ENCODE measurements at regions not wholly inside any gene's neighbourhood (a gene's known extent, or its start where the extent isn't known, plus 50 kb on each side); places are given as distances from the start of the nearest gene placed in this dataset.

GRCh38 chr2:138155304-138155703 is 191.0 kb downstream of the HNMT start:
- TF ChIP-seq TAF1 (IDR thresholded peaks at IDR 0.05; ENCODE audit: low read depth) (no peak), CEBPB (IDR thresholded peaks at IDR 0.05) (no peak), NFIC (IDR thresholded peaks at IDR 0.05) (no peak), YY1 (IDR thresholded peaks at IDR 0.05; ENCODE audit: low read depth) (no peak), FOXM1 (IDR thresholded peaks at IDR 0.05; ENCODE audit: borderline replicate concordance, low read depth) (no peak), TEAD4 (IDR thresholded peaks at IDR 0.05) (no peak), RAD21 (IDR thresholded peaks at IDR 0.05; ENCODE audit: low read depth) (no peak), EP300 (IDR thresholded peaks at IDR 0.05; ENCODE audit: borderline replicate concordance) (no peak), ZBTB7A (IDR thresholded peaks at IDR 0.05; ENCODE audit: low read depth) (no peak), TCF12 (IDR thresholded peaks at IDR 0.05; ENCODE audit: low read depth) (no peak), CREB1 (IDR thresholded peaks at IDR 0.05; ENCODE audit: low read depth) (no peak)
- TF ChIP-seq, protein P1, sequence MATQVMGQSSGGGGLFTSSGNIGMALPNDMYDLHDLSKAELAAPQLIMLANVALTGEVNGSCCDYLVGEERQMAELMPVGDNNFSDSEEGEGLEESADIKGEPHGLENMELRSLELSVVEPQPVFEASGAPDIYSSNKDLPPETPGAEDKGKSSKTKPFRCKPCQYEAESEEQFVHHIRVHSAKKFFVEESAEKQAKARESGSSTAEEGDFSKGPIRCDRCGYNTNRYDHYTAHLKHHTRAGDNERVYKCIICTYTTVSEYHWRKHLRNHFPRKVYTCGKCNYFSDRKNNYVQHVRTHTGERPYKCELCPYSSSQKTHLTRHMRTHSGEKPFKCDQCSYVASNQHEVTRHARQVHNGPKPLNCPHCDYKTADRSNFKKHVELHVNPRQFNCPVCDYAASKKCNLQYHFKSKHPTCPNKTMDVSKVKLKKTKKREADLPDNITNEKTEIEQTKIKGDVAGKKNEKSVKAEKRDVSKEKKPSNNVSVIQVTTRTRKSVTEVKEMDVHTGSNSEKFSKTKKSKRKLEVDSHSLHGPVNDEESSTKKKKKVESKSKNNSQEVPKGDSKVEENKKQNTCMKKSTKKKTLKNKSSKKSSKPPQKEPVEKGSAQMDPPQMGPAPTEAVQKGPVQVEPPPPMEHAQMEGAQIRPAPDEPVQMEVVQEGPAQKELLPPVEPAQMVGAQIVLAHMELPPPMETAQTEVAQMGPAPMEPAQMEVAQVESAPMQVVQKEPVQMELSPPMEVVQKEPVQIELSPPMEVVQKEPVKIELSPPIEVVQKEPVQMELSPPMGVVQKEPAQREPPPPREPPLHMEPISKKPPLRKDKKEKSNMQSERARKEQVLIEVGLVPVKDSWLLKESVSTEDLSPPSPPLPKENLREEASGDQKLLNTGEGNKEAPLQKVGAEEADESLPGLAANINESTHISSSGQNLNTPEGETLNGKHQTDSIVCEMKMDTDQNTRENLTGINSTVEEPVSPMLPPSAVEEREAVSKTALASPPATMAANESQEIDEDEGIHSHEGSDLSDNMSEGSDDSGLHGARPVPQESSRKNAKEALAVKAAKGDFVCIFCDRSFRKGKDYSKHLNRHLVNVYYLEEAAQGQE (IDR thresholded peaks at IDR 0.05; ENCODE audit: low read depth): no peak
- TF ChIP-seq, protein P2, sequence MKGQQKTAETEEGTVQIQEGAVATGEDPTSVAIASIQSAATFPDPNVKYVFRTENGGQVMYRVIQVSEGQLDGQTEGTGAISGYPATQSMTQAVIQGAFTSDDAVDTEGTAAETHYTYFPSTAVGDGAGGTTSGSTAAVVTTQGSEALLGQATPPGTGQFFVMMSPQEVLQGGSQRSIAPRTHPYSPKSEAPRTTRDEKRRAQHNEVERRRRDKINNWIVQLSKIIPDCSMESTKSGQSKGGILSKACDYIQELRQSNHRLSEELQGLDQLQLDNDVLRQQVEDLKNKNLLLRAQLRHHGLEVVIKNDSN (IDR thresholded peaks at IDR 0.05): no peak

GRCh38 chr2:138157372-138157771 is 193.1 kb downstream of the HNMT start:
- TF ChIP-seq TAF1 (IDR thresholded peaks at IDR 0.05; ENCODE audit: low read depth) (no peak), TCF12 (IDR thresholded peaks at IDR 0.05; ENCODE audit: low read depth) (no peak), YY1 (IDR thresholded peaks at IDR 0.05; ENCODE audit: low read depth) (no peak)

DNA sequence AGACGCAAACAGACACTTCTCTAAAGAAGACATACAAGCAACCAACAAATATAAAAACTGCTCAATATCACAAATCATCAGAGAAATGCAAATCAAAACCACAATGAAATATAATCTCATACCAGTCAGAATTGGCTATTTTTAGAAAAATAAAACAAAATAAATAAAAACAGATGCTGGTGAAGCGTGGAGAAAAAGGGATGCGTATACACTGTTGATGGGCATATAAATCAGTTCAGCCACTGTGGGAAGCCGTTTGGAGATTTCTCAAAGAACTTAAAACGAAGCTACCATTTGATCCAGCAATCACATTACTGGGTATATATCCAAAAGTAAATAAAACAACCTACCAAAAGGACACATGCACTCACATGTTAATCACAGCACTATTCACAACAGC is 206.2 kb downstream of the HNMT start:
- no peak for TF ChIP-seq TCF12 (IDR thresholded peaks at IDR 0.05; ENCODE audit: low read depth)
- no peak for TF ChIP-seq ZBTB7A (IDR thresholded peaks at IDR 0.05; ENCODE audit: low read depth)
- TF ChIP-seq, protein P2 (IDR thresholded peaks at IDR 0.05): no peak
- TF ChIP-seq, protein P3, sequence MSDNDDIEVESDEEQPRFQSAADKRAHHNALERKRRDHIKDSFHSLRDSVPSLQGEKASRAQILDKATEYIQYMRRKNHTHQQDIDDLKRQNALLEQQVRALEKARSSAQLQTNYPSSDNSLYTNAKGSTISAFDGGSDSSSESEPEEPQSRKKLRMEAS (IDR thresholded peaks at IDR 0.05): no peak
- TF ChIP-seq, protein P1 (IDR thresholded peaks at IDR 0.05; ENCODE audit: low read depth): no peak
- TF ChIP-seq RAD21 (IDR thresholded peaks at IDR 0.05; ENCODE audit: low read depth): no peak
- TF ChIP-seq CEBPB (IDR thresholded peaks at IDR 0.05): no peak
- TF ChIP-seq FOXM1 (IDR thresholded peaks at IDR 0.05; ENCODE audit: borderline replicate concordance, low read depth): no peak
- no peak for TF ChIP-seq NFIC (IDR thresholded peaks at IDR 0.05)
- TF ChIP-seq TEAD4 (IDR thresholded peaks at IDR 0.05): no peak
- no peak for TF ChIP-seq YY1 (IDR thresholded peaks at IDR 0.05; ENCODE audit: low read depth)

DNA sequence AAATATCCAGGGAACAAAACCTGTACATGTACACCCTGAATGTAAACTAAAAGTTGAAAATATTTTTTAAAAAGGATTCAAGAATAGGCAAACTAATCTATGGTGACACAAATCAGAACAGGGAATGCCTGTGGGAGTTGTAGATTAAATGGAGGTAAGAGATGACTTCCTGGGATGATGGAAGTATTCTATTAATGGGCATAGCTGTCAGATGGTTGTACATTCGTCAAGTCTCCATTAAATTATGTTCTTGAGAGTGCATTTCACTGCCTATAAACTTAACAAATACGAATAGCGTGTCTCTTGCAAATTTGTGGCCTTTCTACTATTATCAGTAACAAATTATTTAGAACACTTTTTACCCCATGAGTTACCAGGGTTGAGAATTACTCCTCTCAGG is 207.0 kb downstream of the HNMT start:
- no peak for TF ChIP-seq NFIC (IDR thresholded peaks at IDR 0.05)
- TF ChIP-seq ZBTB7A (IDR thresholded peaks at IDR 0.05; ENCODE audit: low read depth): no peak
- TF ChIP-seq EP300 (IDR thresholded peaks at IDR 0.05; ENCODE audit: borderline replicate concordance): no peak
- TF ChIP-seq, protein P1 (IDR thresholded peaks at IDR 0.05; ENCODE audit: low read depth): no peak
- TF ChIP-seq, protein P2 (IDR thresholded peaks at IDR 0.05): no peak
- TF ChIP-seq FOXM1 (IDR thresholded peaks at IDR 0.05; ENCODE audit: borderline replicate concordance, low read depth): no peak
- TF ChIP-seq EGR1 (IDR thresholded peaks at IDR 0.05): no peak
- TF ChIP-seq TAF1 (IDR thresholded peaks at IDR 0.05; ENCODE audit: low read depth): no peak
- TF ChIP-seq RAD21 (IDR thresholded peaks at IDR 0.05; ENCODE audit: low read depth): no peak
- TF ChIP-seq CREB1 (IDR thresholded peaks at IDR 0.05; ENCODE audit: low read depth): no peak
- TF ChIP-seq, protein P3 (IDR thresholded peaks at IDR 0.05): no peak
- no peak for TF ChIP-seq TCF12 (IDR thresholded peaks at IDR 0.05; ENCODE audit: low read depth)
- no peak for TF ChIP-seq TEAD4 (IDR thresholded peaks at IDR 0.05)
- no peak for TF ChIP-seq YY1 (IDR thresholded peaks at IDR 0.05; ENCODE audit: low read depth)
- TF ChIP-seq CEBPB (IDR thresholded peaks at IDR 0.05): no peak

Measured in Ishikawa (cell line).